GM12878 (cell line): ENCODE measurements at regions not wholly inside any gene's neighbourhood (a gene's known extent, or its start where the extent isn't known, plus 50 kb on each side); places are given as distances from the start of the nearest gene placed in this dataset.

Experiments
- ATAC-seq: fragments of 200-7000 bp; cut with Tn5 transposase; 3 replicates; pipeline ENCODE4 v1.9.1; 2020; ENCODE audit warnings: mild to moderate bottlenecking, moderate library complexity
- BruUV-seq: library from RNA; stranded (reverse); fragments of 400-500 nt; replicated peaks from 2 replicates; lab custom pipeline; 2021; lab: Mats Ljungman, UMichigan
- CTCF ChIA-PET: fragments of 300-600 bp; sonication (Branson Sonifier 250); formaldehyde crosslinking; extraction: SDS; loops from one replicate; lab custom pipeline; 2021; ENCODE audit warnings: inconsistent platforms; lab: Yijun Ruan, JAX
- POLR2A ChIA-PET: fragments of 350-600 bp; formaldehyde crosslinking; extraction: SDS; loops from one replicate; lab custom pipeline; 2021; ENCODE audit warnings: inconsistent platforms; lab: Charles Lee
- RAD21 ChIA-PET: fragments of 300-600 bp; sonication (Branson Sonifier 250); formaldehyde crosslinking; loops from one replicate; lab custom pipeline; 2023; ENCODE audit warnings: antibody characterized with exemption; ENCODE audit not compliant: unreplicated experiment; lab: Charles Lee
- SMC1A ChIA-PET: fragments of 300-600 bp; sonication (Branson Sonifier 250); formaldehyde crosslinking; loops from one replicate; lab custom pipeline; 2023; ENCODE audit not compliant: unreplicated experiment, uncharacterized antibody; lab: Charles Lee
- DNase-seq: peaks from one replicate; pipeline ENCODE4 v3.0.0-alpha.2; 2011; ENCODE audit warnings: low read depth, low spot score
- FAIRE-seq: peaks from 3 replicates; lab custom pipeline; 2011; peaks lifted over from hg19 to GRCh38; lab: Jason Lieb, UNC
- H2AFZ ChIP-seq: 2 replicates; pipeline ENCODE4 v1.6.0; 2011; ENCODE audit warnings: low read depth, low read length, control low read depth; ENCODE audit not compliant: control insufficient read depth
- H3K27ac ChIP-seq: 2 replicates; pipeline ENCODE4 v1.5.1; 2011; ENCODE audit warnings: control low read depth; ENCODE audit not compliant: control insufficient read depth, insufficient read depth
- H3K27me3 ChIP-seq, 2 experiments: replicated peaks in 1 of 2; 2 replicates each; pipeline versions ENCODE4 v1.6.0 to v1.6.1; 2011; ENCODE audit warnings: low read length in 1 of 2; ENCODE audit not compliant: control insufficient read depth in 2 of 2, insufficient read depth in 2 of 2
- H3K36me3 ChIP-seq, 2 experiments: 2 replicates each; pipeline ENCODE4 v1.5.1; 2011; ENCODE audit warnings: low read length in 1 of 2; ENCODE audit not compliant: control insufficient read depth in 2 of 2, insufficient read depth in 2 of 2
- H3K4me1 ChIP-seq: 2 replicates; pipeline ENCODE4 v1.6.1; 2011; ENCODE audit warnings: mild to moderate bottlenecking, low read length, moderate library complexity, mixed read lengths; ENCODE audit not compliant: control insufficient read depth, insufficient read depth
- H3K4me2 ChIP-seq: 2 replicates; pipeline ENCODE4 v1.6.0; 2011; ENCODE audit warnings: control low read depth; ENCODE audit not compliant: control insufficient read depth, insufficient read depth
- H3K4me3 ChIP-seq: fragments of 200-600 bp; sonication (generic); 2 replicates; pipeline ENCODE4 v1.5.1; 2016
- H3K79me2 ChIP-seq: 2 replicates; pipeline ENCODE4 v1.6.0; 2011; ENCODE audit warnings: low read length; ENCODE audit not compliant: control insufficient read depth, insufficient read depth
- H3K9ac ChIP-seq: 2 replicates; pipeline ENCODE4 v1.8.0; 2011; ENCODE audit warnings: low read length, control low read depth, mixed read lengths; ENCODE audit not compliant: control insufficient read depth, insufficient read depth
- H3K9me3 ChIP-seq: replicated peaks from 3 replicates; pipeline ENCODE4 v1.5.1; 2011; ENCODE audit warnings: mild to moderate bottlenecking, low read length; ENCODE audit not compliant: control insufficient read depth, insufficient read depth
- H4K20me1 ChIP-seq: 2 replicates; pipeline ENCODE4 v1.6.0; 2011; ENCODE audit not compliant: control insufficient read depth, insufficient read depth
- CTCF ChIP-seq, 3 experiments: IDR thresholded peaks in 2 of 3; conservative IDR thresholded peaks in 1 of 3; 2 replicates each; pipeline ENCODE4 v1.5.1; 2011; ENCODE audit warnings: low read depth in 3 of 3, low read length in 3 of 3, mild to moderate bottlenecking in 3 of 3, control low read depth in 2 of 3, moderate library complexity in 2 of 3, inconsistent platforms in 1 of 3, mixed read lengths in 1 of 3; ENCODE audit not compliant: control insufficient read depth in 2 of 3, insufficient read depth in 1 of 3; ENCODE audit errors: extremely low read depth in 1 of 3
- E2F8 ChIP-seq: fragments of 450-650 bp; IDR thresholded peaks from 2 replicates; pipeline ENCODE4 v1.6.1; 2018; ENCODE audit warnings: mild to moderate bottlenecking, low read depth, moderate library complexity; ENCODE audit not compliant: partially characterized antibody
- IKZF1 ChIP-seq: fragments of 450-650 bp; conservative IDR thresholded peaks from 2 replicates; pipeline ENCODE4 v1.6.1; 2017; ENCODE audit warnings: antibody characterized with exemption, mild to moderate bottlenecking
- IKZF2 ChIP-seq, 2 experiments: fragments of 450-650 bp; IDR thresholded peaks; 2 replicates each; pipeline ENCODE4 v1.6.1; 2017; ENCODE audit warnings: mild to moderate bottlenecking in 2 of 2, moderate library complexity in 2 of 2
- MEF2A ChIP-seq: IDR thresholded peaks from 2 replicates; pipeline ENCODE4 v1.6.1; 2011; ENCODE audit warnings: low read depth, mild to moderate bottlenecking, low read length, moderate library complexity; ENCODE audit not compliant: insufficient read depth
- POU2F2 ChIP-seq: IDR thresholded peaks from 3 replicates; pipeline ENCODE4 v1.6.1; 2011; ENCODE audit warnings: low read depth, mild to moderate bottlenecking, low read length, borderline replicate concordance
- RCOR1 ChIP-seq: conservative IDR thresholded peaks from 2 replicates; pipeline ENCODE4 v1.6.1; 2012; ENCODE audit warnings: low read depth, low read length, improper control_type of control experiment
- SMAD1 ChIP-seq: fragments of 450-650 bp; IDR thresholded peaks from 2 replicates; pipeline ENCODE4 v1.6.1; 2018; ENCODE audit warnings: mild to moderate bottlenecking, low read depth; ENCODE audit not compliant: partially characterized antibody
- SPI1 ChIP-seq: IDR thresholded peaks from 2 replicates; pipeline ENCODE4 v1.6.1; 2011; ENCODE audit warnings: low read depth, mild to moderate bottlenecking, low read length, moderate library complexity, borderline replicate concordance; ENCODE audit not compliant: insufficient read depth
- SREBF1 ChIP-seq: IDR thresholded peaks from 2 replicates; pipeline ENCODE4 v1.6.1; 2012; ENCODE audit warnings: mild to moderate bottlenecking, low read length
- TCF7 ChIP-seq: IDR thresholded peaks from 2 replicates; pipeline ENCODE4 v1.6.1; 2014; ENCODE audit warnings: antibody characterized with exemption, borderline replicate concordance
- ZNF687 ChIP-seq: fragments of 450-650 bp; IDR thresholded peaks from 2 replicates; pipeline ENCODE4 v1.6.1; 2017; ENCODE audit warnings: mild to moderate bottlenecking, moderate library complexity
- WGBS: methylation state at CpG from one replicate; pipeline ENCODE4 v1.1.6; 2016; ENCODE audit warnings: low lambda C conversion rate; ENCODE audit not compliant: insufficient replicate concordance, insufficient coverage; ENCODE audit errors: missing lambda C conversion rate; 5-methylcytosine and 5-hydroxymethylcytosine counted together
- in situ Hi-C: fragments of 300-500 bp; cut with MboI; formaldehyde crosslinking; loops from 9 replicates; pipeline ENCODE4 v1.14.3; 2018; ENCODE audit warnings: mixed read lengths
- intact Hi-C: fragments of 100-400 bp; cut with micrococcal nuclease; formaldehyde crosslinking; loops from one replicate; pipeline ENCODE4 v1.14.2; 2022; ENCODE audit not compliant: unreplicated experiment

- TF ChIP-seq CTCF (IDR thresholded peaks at IDR 0.05 in 2 of 3, conservative IDR thresholded peaks at IDR 0.05 in 1 of 3; ENCODE audit: control insufficient read depth in 2 of 3, extremely low read depth in 1 of 3, insufficient read depth in 1 of 3, low read depth in 3 of 3, low read length in 3 of 3) (no peak), IKZF2 (IDR thresholded peaks at IDR 0.05) (no peak), TCF7 (no peak), E2F8 (no peak), SPI1 (no peak)
These were observed 165.1 kb downstream of the HAUS1 start (continued) for GRCh38 chr18:46269275-46269674.

- no peaks in the 10 kb centered on the region for H3K9me3 ChIP-seq
- ChIA-PET CTCF (interaction anchor here (0.9 to 1.8 kb wide), 4 partner anchors 9 to 387 kb away, joined by 3 to 6 read pairs (median 4); a partner anchor contains a TSS), SMC1A (interaction anchor here (0.5 to 1.4 kb wide), 2 partner anchors 9 to 1147 kb away, joined by 4 to 7 read pairs; no protein-coding TSS in a partner anchor), POLR2A (no interaction called here), RAD21 (interaction anchor here (0.7 kb wide), 1 partner anchor 69 kb away, joined by 3 read pairs; no protein-coding TSS in a partner anchor)
- no TSS peak for BruUV-seq
- WGBS = 98% methylated on average over 2 of the region's 2 CpGs
- no peak overlapping the region for H3K9ac ChIP-seq
- peaks cover 0 to 2% of the 10 kb centered on the region in 2 experiments; a peak in 1 of 4 replicates for H3K36me3 ChIP-seq
- H3K4me2 ChIP-seq = no peak overlapping the region
- no peaks in the 10 kb centered on the region for H3K27me3 ChIP-seq
- FAIRE-seq = no peak
- DNase-seq = no peak
- in situ Hi-C loops (no loop called here), intact Hi-C loops (no loop called here)
- no peaks in the 10 kb centered on the region for H3K79me2 ChIP-seq
- H3K4me1 ChIP-seq = no peaks in the 10 kb centered on the region
- TF ChIP-seq ZNF687 (no peak), MEF2A (no peak), POU2F2 (no peak), SREBF1 (no peak), RCOR1 (no peak), SMAD1 (no peak), SPI1 (no peak), IKZF1 (no peak)
- no peak for ATAC-seq
- no peak overlapping the region for H2AFZ ChIP-seq
- no peaks in the 10 kb centered on the region for H4K20me1 ChIP-seq
- H3K4me3 ChIP-seq = no peak overlapping the region
- H3K27ac ChIP-seq = no peak overlapping the region
These were observed 167.3 kb downstream of the HAUS1 start for GRCh38 chr18:46271488-46271887.
